Activated T-helper 17 cell treated with anti-CD3 and anti-CD28 coated beads, Interleukin-2, amount 50 U/mL, for 72 hours (primary cell): ENCODE measurements at regions not wholly inside any gene's neighbourhood (a gene's known extent, or its start where the extent isn't known, plus 50 kb on each side); places are given as distances from the start of the nearest gene placed in this dataset.
A peak's percentile ranks its signal among the peaks of the same experiment; 100 is the strongest.

Experiments used
- ATAC-seq: fragments of 150-1000 bp; cut with Tn5 transposase; replicated peaks from 2 replicates; pipeline ENCODE4 v1.10.0; 2021; ENCODE audit warnings: mild to moderate bottlenecking, moderate library complexity
- H3K27ac Mint-ChIP-seq: one replicate; pipeline ENCODE4 v1.8.0; 2022; ENCODE audit warnings: mixed read lengths
- H3K27me3 Mint-ChIP-seq: one replicate; pipeline ENCODE4 v1.8.0; 2022; ENCODE audit warnings: mixed read lengths
- H3K36me3 Mint-ChIP-seq: one replicate; pipeline ENCODE4 v1.8.0; 2022; ENCODE audit warnings: low read depth, mild to moderate bottlenecking, mixed read lengths
- H3K4me1 Mint-ChIP-seq: one replicate; pipeline ENCODE4 v1.8.0; 2022; ENCODE audit warnings: mixed read lengths
- H3K4me3 Mint-ChIP-seq: one replicate; pipeline ENCODE4 v1.8.0; 2022; ENCODE audit warnings: mild to moderate bottlenecking, mixed read lengths
- H3K9me3 Mint-ChIP-seq: one replicate; pipeline ENCODE4 v1.8.0; 2022; ENCODE audit warnings: mixed read lengths

DNA sequence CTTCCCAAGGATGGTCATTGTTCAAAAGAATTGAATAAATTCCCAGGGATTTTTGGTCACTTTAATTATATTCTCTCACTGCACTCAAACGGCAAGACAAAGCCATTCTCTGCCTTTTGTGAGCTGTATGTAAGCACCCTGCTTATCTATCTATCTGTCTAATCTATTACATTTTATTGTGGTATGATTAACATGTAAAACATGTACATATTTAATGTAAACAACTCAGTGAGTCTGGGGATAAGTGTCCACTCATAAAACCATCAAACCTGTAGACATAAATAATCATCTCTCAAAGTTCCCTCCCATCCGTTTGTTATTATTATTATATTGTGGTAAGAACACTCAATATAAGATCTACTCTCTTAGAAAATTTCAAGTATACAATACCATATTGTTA is 167.1 kb downstream of the CAND1 start:
- Mint-ChIP-seq H3K27ac (no peak overlapping the region), H3K4me1 (peaks cover under 1% of the 10 kb centered on the region), H3K36me3 (no peaks in the 10 kb centered on the region), H3K9me3 (no peaks in the 10 kb centered on the region), H3K4me3 (no peak overlapping the region), H3K27me3 (no peaks in the 10 kb centered on the region)
- ATAC-seq: no peak

DNA sequence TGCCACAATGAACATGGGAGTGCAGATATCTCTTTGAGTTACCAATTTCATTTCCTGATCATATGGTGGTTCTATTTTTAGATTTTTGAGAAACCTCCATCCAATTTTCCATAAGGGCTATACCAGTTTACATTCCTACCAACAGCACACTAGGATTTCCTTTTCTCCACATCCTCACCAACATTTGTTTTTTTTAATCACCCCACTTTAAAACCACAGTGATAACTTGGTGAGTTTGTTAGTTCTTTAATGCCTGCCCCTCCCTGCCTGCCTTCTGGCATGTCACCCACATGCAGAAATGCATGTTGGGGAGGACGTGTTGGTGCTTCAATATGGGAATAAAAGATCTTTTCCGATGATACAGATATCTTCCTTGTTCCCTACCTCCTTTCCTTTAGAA is 167.9 kb downstream of the CAND1 start:
- no peak for ATAC-seq
- no peaks in the 10 kb centered on the region for H3K27me3 Mint-ChIP-seq
- no peaks in the 10 kb centered on the region for H3K36me3 Mint-ChIP-seq
- no peaks in the 10 kb centered on the region for H3K9me3 Mint-ChIP-seq
- no peak overlapping the region for H3K27ac Mint-ChIP-seq
- H3K4me3 Mint-ChIP-seq: no peak overlapping the region
- H3K4me1 Mint-ChIP-seq: peaks cover 7% of the 10 kb centered on the region

DNA sequence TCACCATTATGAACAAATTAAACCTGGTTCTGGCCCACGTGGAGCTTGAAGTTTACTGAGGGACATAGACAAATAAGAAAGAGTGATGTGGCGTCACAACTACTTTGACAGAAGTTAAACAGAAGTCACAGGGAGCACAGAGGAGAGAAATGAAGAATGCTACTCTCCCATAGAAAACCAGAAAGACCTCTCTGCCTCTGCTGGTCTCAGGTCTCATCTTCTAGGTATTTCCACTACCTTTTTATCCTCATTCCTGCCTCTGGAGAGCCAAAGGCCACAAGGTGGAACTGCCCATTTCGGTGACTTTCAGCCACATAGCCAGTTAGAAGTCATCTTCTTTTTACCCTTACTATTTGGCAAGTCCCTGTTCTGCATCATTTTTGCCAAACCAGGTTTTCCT is 170.5 kb downstream of the CAND1 start:
- peaks cover 7% of the 10 kb centered on the region for H3K4me1 Mint-ChIP-seq
- no peak for ATAC-seq
- H3K4me3 Mint-ChIP-seq: no peak overlapping the region
- no peak overlapping the region for H3K27ac Mint-ChIP-seq
- H3K27me3 Mint-ChIP-seq: no peaks in the 10 kb centered on the region
- H3K36me3 Mint-ChIP-seq: no peaks in the 10 kb centered on the region
- no peaks in the 10 kb centered on the region for H3K9me3 Mint-ChIP-seq

DNA sequence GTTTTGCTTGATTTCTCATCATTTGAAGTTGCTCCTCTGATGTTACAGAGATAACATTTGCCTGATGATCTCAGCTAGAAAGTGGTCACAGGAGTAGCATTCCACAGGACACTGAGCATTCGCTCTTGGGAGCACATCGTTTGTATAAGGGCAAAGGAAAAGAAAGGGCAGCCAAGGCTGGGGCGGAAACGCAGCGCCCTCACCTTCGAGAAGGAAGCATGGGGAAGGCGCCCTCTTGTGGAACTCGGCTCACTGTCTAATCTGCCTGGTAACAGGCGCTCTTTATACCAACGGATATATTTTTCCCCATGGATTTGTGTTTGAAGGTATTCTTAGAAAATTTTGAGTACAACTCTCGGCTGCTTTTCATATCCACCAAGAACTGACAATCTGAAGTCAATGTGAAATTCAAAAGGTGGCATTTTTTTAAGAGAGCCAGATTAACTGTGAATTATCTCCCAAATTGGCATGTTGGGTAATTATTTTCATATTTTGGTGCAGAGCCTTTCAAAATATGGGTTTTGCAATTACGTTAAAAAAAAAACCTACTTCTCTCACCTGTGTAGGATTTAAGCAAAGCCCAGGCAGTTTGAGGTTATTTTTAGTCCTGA is 172.7 kb downstream of the CAND1 start:
- Mint-ChIP-seq H3K4me3 (peak overlapping the region; percentile 32), H3K9me3 (no peaks in the 10 kb centered on the region), H3K27me3 (no peaks in the 10 kb centered on the region), H3K36me3 (no peaks in the 10 kb centered on the region), H3K27ac (peak overlapping the region; percentile 13), H3K4me1 (peaks cover 13% of the 10 kb centered on the region)
- peak; percentile 85 for ATAC-seq

DNA sequence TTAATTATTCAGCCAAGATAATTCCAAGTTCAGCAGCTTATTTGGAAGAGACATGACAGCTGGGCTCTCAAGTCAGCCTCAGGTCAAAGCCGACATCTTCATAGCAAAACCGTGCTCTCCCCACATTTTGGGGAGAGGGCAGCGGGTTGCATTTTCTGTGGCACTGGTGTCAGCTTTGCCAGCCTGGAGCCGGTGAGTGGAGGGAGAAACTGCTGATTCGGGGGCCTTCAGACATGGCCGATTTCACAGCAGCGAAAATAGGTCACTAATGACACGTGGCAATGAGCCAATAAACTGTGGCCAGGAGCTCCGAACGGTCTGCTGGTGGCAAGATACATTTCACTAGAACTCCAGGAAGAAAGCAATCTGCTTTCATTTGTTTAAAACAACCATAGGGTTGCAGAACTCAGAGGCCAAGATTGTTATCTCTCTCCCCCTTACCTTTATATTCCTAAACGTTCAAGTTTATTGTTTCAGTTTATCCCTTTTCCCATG is 173.2 kb downstream of the CAND1 start:
- Mint-ChIP-seq H3K9me3 (no peaks in the 10 kb centered on the region), H3K4me3 (no peak overlapping the region), H3K27me3 (no peaks in the 10 kb centered on the region), H3K27ac (no peak overlapping the region), H3K4me1 (peaks cover 13% of the 10 kb centered on the region), H3K36me3 (no peaks in the 10 kb centered on the region)
- no peak for ATAC-seq

DNA sequence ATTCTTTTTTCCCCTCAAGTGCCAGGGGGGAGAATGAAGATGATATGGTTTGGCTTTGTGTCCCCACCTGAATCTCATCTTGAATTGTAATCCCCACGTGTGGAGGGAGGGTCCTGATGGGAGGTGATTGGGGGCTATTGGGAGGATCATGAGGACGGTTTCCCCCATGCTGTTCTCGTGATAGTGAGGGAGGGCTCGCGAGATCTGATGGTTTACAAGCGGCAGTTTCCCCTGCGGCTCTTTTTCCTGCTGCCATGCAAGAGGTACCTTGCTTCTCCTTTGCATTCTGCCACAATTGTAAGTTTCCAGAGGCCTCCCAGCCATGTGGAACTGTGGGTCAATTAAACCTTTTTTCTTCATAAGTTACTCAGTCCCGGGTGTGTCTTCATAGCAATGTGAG is 173.7 kb downstream of the CAND1 start:
- no peaks in the 10 kb centered on the region for H3K36me3 Mint-ChIP-seq
- no peaks in the 10 kb centered on the region for H3K27me3 Mint-ChIP-seq
- H3K4me1 Mint-ChIP-seq: peaks cover 13% of the 10 kb centered on the region
- H3K4me3 Mint-ChIP-seq: no peak overlapping the region
- ATAC-seq: no peak
- H3K27ac Mint-ChIP-seq: no peak overlapping the region
- H3K9me3 Mint-ChIP-seq: no peaks in the 10 kb centered on the region

DNA sequence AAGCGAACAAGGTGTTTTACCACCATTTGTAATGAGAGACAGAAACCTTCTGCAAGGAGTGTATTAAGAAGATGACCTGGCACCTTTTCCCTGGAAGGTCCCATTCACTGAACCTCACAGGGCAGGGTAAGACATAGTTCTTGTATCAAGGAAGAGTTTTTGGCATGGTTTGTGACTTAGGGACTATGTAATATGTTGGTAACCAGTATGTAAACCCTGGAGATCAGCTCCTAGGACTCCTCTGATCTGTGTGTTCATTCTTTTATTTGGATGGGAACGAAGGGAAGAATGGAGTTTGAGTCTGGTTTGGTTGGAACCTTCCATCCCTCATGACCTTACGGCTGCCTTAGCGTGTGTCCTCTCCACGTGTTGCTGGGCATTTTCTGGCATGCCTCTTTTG is 175.4 kb downstream of the CAND1 start:
- peaks cover 17% of the 10 kb centered on the region for H3K4me1 Mint-ChIP-seq
- H3K27me3 Mint-ChIP-seq: no peaks in the 10 kb centered on the region
- H3K9me3 Mint-ChIP-seq: no peaks in the 10 kb centered on the region
- no peak overlapping the region for H3K4me3 Mint-ChIP-seq
- H3K27ac Mint-ChIP-seq: no peak overlapping the region
- no peaks in the 10 kb centered on the region for H3K36me3 Mint-ChIP-seq
- no peak for ATAC-seq

DNA sequence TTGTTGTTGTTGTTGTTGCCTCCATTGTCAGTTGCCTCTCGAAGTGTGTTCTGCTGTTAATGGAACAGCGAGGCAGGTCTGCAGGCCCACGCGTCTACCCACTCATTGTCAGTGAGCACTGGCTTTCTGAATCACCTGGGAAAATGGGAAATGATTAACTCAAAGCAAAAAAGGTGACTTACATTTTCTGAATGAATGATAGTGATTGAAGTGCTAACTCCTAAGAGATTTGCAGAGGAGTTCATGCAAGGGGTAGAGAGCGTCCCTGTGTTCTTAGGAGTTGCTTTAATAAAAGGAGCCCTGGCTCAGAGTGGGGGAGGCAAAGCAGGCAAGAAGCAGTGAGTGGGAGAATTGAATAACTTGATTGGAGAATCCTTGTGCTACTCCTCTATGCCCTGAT is 177.6 kb downstream of the CAND1 start:
- no peaks in the 10 kb centered on the region for H3K27me3 Mint-ChIP-seq
- H3K4me1 Mint-ChIP-seq: peaks cover 29% of the 10 kb centered on the region
- H3K4me3 Mint-ChIP-seq: no peak overlapping the region
- ATAC-seq: no peak
- peaks cover 6% of the 10 kb centered on the region for H3K9me3 Mint-ChIP-seq
- no peak overlapping the region for H3K27ac Mint-ChIP-seq
- no peaks in the 10 kb centered on the region for H3K36me3 Mint-ChIP-seq

DNA sequence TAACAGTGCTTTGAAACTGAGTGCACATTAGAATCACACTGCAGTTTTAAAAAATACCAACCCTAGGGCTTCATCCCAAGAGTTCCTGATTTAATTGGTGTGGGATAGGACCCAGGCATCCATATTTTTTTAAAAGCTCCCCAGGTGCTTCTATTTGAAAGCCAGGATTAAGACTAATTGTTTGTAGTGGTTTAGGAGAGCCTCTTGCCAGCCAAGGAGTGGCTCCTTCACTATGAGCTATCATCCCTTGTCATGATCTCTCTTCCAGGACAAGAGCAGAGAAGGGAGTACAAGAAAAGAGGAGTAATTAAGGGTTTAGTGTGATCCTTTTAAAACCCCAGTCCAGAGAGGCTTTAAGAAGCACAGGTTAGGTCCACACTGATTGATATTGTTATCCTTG is 178.0 kb downstream of the CAND1 start:
- Mint-ChIP-seq H3K9me3 (peaks cover 6% of the 10 kb centered on the region), H3K4me1 (peaks cover 33% of the 10 kb centered on the region), H3K27ac (no peak overlapping the region), H3K36me3 (no peaks in the 10 kb centered on the region), H3K4me3 (no peak overlapping the region), H3K27me3 (no peaks in the 10 kb centered on the region)
- ATAC-seq: no peak

DNA sequence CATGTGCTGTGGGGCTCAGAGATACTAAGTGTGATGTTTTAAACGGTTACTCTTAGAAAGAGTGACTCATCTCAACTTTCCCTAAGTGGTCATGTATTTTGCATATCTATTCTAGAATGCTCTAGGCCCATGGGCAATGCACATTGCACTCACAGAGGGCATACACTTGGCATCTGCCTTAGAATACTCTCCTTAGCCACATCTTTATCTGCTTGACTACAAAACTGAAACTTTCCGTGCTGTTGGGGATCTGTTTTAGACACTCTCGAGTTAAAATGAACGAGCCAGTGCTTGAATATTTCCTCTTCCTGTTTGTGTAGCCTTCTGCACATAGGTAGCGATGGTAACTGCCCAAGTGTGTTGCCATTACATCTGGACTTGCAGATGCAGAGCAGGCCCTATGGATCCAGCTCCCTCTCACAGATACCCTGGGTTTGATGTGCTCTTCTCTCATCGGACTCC is 180.5 kb downstream of the CAND1 start:
- no peaks in the 10 kb centered on the region for H3K27me3 Mint-ChIP-seq
- peaks cover 44% of the 10 kb centered on the region for H3K4me1 Mint-ChIP-seq
- peak; percentile 78 for ATAC-seq
- peaks cover 10% of the 10 kb centered on the region for H3K9me3 Mint-ChIP-seq
- no peaks in the 10 kb centered on the region for H3K36me3 Mint-ChIP-seq
- H3K27ac Mint-ChIP-seq: peak overlapping the region; percentile 71
- H3K4me3 Mint-ChIP-seq: peak overlapping the region; percentile 62

DNA sequence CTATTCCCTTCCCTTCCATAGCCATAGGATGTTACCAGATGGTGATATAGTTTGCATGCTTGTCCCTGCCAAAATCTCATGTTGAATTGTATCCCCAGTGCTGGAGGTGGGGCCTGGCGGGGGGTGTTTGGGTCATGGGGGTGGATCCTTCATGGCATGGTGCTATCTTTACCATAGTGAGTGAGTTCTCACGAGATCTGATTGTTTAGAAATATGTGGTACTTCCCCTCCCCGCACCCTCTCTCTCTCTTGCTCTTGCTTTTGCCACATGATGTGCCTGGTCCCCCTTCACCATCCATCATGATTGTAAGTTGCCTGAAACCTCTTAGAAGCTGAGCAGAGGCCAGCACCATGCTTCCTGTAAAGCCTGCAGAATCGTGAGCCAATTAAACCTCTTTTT is 181.3 kb downstream of the CAND1 start:
- H3K9me3 Mint-ChIP-seq: peaks cover 10% of the 10 kb centered on the region
- no peaks in the 10 kb centered on the region for H3K36me3 Mint-ChIP-seq
- peaks cover 44% of the 10 kb centered on the region for H3K4me1 Mint-ChIP-seq
- no peaks in the 10 kb centered on the region for H3K27me3 Mint-ChIP-seq
- ATAC-seq: no peak
- H3K4me3 Mint-ChIP-seq: peak overlapping the region; percentile 62
- H3K27ac Mint-ChIP-seq: peak overlapping the region; percentile 71

DNA sequence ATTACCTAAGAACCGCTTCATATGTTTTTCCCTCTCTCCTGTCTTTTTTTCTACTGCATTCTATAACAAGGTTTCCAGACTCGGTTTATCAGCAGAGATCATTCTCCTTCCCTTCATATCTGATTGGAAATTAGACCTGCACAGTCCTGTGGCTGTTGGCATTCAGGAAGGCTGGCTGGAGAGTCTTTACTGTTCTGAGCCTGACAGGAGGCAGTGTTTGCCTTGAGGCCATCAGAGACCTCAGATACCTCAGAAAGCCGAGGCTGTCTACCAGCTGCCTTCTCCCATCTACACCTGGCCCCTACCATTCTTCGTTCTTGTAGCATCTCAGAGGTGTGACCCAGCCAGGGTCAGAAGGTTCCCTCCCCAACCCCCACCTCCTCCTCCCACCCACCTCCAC is 182.0 kb downstream of the CAND1 start:
- Mint-ChIP-seq H3K36me3 (no peaks in the 10 kb centered on the region), H3K27me3 (no peaks in the 10 kb centered on the region), H3K4me1 (peaks cover 44% of the 10 kb centered on the region), H3K9me3 (peaks cover 10% of the 10 kb centered on the region), H3K27ac (no peak overlapping the region), H3K4me3 (no peak overlapping the region)
- ATAC-seq: no peak

DNA sequence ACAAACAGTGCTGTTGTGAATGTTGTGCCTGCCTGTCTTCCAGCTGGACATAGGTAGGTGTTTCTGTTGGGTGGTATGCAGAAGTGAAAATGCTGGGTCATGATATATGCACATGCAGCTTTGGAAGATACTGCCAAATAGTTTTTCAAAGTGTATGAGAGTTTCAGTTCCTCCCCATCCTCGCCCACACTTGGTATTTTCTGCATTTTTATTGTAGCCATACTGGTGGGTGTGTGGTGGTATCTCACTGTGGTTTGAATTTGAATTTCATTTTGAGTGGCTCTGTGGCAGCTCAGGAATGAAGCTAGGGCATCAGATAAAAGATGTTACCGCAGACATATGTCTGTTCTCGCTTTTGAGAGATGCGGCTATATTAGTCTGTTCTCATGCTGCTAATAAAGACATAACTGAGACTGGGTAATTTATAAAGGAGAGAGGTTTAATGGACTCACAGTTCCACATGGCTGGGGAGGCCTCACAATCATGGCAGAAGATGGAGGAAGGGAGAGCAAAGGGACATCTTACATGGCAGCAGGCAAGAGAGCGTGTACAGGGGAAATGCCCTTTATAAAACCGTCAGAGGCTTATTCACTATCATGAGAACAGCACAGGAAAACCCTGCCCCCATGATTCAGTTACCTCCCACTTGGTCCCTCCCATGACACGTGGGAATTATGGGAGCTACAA is 183.1 kb downstream of the CAND1 start:
- Mint-ChIP-seq H3K36me3 (no peaks in the 10 kb centered on the region), H3K4me1 (peaks cover 41% of the 10 kb centered on the region), H3K4me3 (peak overlapping the region; percentile 51), H3K27ac (peak overlapping the region; percentile 52), H3K9me3 (peaks cover 10% of the 10 kb centered on the region), H3K27me3 (no peaks in the 10 kb centered on the region)
- ATAC-seq: peak; percentile 78

DNA sequence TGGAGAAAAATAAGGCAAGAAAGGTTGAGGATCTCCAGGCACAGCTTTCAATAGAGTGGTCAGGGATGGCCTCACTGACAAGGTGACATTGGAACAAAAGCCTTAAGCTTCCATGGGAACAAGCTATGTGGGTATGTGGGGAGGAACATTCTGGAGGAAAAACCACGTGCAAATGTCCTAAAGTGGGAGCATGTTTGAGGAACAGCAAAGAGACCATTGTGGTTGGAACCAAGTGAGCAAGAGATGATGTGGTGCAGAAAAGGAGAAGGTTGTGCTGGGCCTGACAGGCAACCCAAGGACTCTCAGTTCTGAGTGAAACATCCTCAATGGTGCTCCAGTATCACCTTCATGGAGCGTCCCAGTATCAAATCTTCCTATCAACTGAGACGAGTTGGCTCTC is 184.0 kb downstream of the CAND1 start:
- H3K27me3 Mint-ChIP-seq: no peaks in the 10 kb centered on the region

DNA sequence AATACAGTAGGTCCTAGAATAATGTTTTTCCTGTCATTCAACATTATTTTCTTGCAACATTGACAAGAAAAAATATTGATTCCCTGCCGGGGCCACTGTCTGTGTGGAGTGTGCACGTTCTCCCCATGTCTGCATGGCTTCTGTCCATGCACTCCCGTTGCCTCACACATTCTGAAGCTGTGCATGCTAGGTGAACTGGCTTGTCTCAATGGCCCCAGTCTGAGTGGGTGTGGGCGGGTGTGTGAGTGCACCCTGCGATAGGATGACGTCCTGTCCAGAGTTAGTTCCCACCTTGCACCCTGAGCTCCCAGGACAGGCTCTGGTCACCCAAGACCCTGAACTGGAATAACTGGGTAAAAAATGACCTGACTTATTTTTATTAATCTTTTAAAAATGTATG is 186.1 kb downstream of the CAND1 start:
- H3K36me3 Mint-ChIP-seq: no peaks in the 10 kb centered on the region
- H3K27ac Mint-ChIP-seq: no peak overlapping the region
- peaks cover 31% of the 10 kb centered on the region for H3K4me1 Mint-ChIP-seq
- H3K4me3 Mint-ChIP-seq: no peak overlapping the region
- no peak for ATAC-seq
- no peaks in the 10 kb centered on the region for H3K27me3 Mint-ChIP-seq
- H3K9me3 Mint-ChIP-seq: peaks cover 10% of the 10 kb centered on the region

More for the DNA sequence above, 184.0 kb downstream of the CAND1 start:
- H3K4me1 Mint-ChIP-seq: peaks cover 43% of the 10 kb centered on the region
- no peak for ATAC-seq
- peak overlapping the region; percentile 51 for H3K4me3 Mint-ChIP-seq
- no peaks in the 10 kb centered on the region for H3K36me3 Mint-ChIP-seq
- no peak overlapping the region for H3K27ac Mint-ChIP-seq
- peaks cover 10% of the 10 kb centered on the region for H3K9me3 Mint-ChIP-seq
